BE2C (cell line): ENCODE measurements at regions not wholly inside any gene's neighbourhood (a gene's known extent, or its start where the extent isn't known, plus 50 kb on each side); places are given as distances from the start of the nearest gene placed in this dataset.

Source experiments
- DNase-seq: peaks from one replicate; pipeline ENCODE4 v3.0.0-alpha.2; 2020
- H3K27me3 ChIP-seq: fragments of 250-450 bp; sonication (Bioruptor Pico); 2 replicates; pipeline ENCODE4 v1.5.1; 2020; ENCODE audit warnings: mild to moderate bottlenecking
- H3K36me3 ChIP-seq: fragments of 250-450 bp; sonication (Bioruptor Pico); 2 replicates; pipeline ENCODE4 v1.5.1; 2020; ENCODE audit warnings: mild to moderate bottlenecking
- H3K4me1 ChIP-seq: fragments of 250-450 bp; sonication (Bioruptor Pico); 2 replicates; pipeline ENCODE4 v1.5.1; 2020
- H3K4me3 ChIP-seq: 2 replicates; pipeline ENCODE4 v1.5.1; 2011; ENCODE audit warnings: low read depth, low read length
- H3K9me3 ChIP-seq: fragments of 250-450 bp; sonication (Bioruptor Pico); 2 replicates; pipeline ENCODE4 v1.5.1; 2020
- TF ChIP-seq, protein P1 (sequence below): IDR thresholded peaks from 2 replicates; pipeline ENCODE4 v1.5.1; 2012; ENCODE audit warnings: mild to moderate bottlenecking, low read depth, low read length

DNA sequence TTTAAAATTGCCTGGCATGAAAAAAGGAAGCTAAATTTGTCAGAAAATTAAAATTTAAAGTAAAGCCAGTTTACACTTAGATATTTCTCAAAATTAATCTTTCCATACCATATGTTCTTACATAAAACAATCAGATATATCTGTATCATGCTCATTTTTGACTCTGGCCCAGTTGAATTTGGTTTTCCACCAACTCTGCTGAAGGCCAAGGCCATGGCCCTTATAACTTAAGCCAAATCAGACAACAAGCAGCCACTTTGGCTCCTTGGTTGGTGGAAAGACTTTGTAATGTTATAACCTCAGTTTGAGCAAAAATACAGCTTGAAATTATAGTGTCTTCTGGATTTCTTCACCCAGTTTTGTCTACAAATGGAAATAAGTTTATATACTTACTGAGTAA is 97.3 kb downstream of the CENPW start:
- DNase-seq: no peak
- no peak overlapping the region for H3K4me3 ChIP-seq
- peaks cover 6% of the 10 kb centered on the region for H3K4me1 ChIP-seq
- H3K27me3 ChIP-seq: no peaks in the 10 kb centered on the region
- H3K9me3 ChIP-seq: no peaks in the 10 kb centered on the region; the same call in 1 of the 2 replicates
- no peaks in the 10 kb centered on the region for H3K36me3 ChIP-seq
- TF ChIP-seq, protein P1, sequence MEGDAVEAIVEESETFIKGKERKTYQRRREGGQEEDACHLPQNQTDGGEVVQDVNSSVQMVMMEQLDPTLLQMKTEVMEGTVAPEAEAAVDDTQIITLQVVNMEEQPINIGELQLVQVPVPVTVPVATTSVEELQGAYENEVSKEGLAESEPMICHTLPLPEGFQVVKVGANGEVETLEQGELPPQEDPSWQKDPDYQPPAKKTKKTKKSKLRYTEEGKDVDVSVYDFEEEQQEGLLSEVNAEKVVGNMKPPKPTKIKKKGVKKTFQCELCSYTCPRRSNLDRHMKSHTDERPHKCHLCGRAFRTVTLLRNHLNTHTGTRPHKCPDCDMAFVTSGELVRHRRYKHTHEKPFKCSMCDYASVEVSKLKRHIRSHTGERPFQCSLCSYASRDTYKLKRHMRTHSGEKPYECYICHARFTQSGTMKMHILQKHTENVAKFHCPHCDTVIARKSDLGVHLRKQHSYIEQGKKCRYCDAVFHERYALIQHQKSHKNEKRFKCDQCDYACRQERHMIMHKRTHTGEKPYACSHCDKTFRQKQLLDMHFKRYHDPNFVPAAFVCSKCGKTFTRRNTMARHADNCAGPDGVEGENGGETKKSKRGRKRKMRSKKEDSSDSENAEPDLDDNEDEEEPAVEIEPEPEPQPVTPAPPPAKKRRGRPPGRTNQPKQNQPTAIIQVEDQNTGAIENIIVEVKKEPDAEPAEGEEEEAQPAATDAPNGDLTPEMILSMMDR: no peak

DNA sequence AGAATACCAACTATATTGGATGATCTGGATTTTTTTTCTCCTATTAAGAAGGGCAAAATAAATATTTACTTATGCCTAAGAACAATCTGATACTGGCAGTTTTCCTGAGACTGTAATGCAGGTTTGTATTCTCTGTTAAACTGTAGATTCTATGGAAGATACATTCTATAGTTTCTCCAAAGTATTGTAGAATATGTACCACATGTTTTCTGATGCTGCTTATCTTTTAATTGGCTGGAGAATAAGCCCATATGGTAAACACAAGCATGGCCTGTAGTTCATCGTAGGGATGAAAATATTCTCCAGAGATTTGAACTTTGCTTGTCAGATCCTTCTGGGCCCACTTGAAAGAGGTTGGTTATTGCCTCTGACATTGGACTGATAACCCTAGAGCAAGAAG is 99.1 kb downstream of the CENPW start:
- TF ChIP-seq, protein P1: no peak

DNA sequence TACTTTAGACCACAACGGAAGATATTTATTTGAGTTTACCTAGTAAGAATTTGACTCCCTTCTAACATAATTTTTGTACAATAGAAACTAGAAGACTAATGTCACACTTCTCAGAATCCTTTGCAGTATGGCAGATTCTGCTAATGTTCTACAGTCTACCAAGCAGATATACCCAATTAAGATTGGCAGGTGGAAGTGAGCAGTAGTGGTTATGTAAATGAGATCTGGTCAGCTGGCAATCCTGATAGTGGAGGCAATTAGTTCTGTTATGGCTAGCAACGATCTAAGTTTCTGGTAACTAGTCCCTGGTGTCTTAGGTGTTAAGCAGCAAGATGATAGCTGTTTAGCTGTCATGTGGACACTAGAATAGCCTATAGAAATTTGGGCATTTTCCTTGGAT is 101.0 kb downstream of the CENPW start:
- Histone ChIP-seq H3K4me3 (no peak overlapping the region), H3K36me3 (no peaks in the 10 kb centered on the region), H3K27me3 (no peaks in the 10 kb centered on the region), H3K9me3 (no peaks in the 10 kb centered on the region), H3K4me1 (peaks cover 3% of the 10 kb centered on the region)
- DNase-seq: no peak
- TF ChIP-seq, protein P1: no peak

More for the DNA sequence above, 99.1 kb downstream of the CENPW start:
- Histone ChIP-seq H3K27me3 (no peaks in the 10 kb centered on the region), H3K4me1 (peaks cover 3% of the 10 kb centered on the region), H3K4me3 (no peak overlapping the region), H3K9me3 (no peaks in the 10 kb centered on the region), H3K36me3 (no peaks in the 10 kb centered on the region)
- DNase-seq: peak; percentile 4

DNA sequence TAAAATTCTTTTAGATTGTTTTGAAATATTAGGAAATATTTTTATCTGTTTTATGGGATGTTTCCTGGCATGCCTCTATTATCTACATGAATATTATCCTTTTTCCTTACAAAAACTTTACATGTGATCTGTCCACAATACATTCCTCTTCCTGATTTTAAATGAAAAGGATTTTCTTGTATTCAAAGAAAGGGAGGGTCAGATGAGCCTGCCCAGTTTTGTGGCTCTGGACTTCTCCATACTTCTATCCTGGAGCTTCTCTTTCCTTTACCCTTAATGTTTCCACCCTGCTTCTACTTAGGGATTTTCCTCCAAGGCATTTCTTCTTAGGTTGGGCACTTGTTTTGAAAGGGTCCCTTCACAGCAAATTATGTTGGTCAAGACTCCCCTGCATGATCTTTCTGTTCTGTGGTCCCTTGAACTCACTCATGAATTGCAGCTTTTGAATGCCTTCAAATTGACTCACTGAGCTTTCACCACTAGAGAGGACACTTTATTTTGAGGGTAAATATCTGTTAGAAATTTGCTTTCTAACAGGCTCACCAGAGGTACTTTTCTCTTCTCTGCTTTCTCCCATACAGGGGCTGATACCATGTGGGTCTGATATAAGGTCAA is 104.9 kb downstream of the CENPW start:
- no peaks in the 10 kb centered on the region for H3K36me3 ChIP-seq
- no peaks in the 10 kb centered on the region for H3K9me3 ChIP-seq
- no peak overlapping the region for H3K4me3 ChIP-seq
- no peaks in the 10 kb centered on the region for H3K27me3 ChIP-seq
- TF ChIP-seq, protein P1: no peak
- DNase-seq: no peak
- peaks cover 3% of the 10 kb centered on the region; the same call in 1 of the 2 replicates for H3K4me1 ChIP-seq

DNA sequence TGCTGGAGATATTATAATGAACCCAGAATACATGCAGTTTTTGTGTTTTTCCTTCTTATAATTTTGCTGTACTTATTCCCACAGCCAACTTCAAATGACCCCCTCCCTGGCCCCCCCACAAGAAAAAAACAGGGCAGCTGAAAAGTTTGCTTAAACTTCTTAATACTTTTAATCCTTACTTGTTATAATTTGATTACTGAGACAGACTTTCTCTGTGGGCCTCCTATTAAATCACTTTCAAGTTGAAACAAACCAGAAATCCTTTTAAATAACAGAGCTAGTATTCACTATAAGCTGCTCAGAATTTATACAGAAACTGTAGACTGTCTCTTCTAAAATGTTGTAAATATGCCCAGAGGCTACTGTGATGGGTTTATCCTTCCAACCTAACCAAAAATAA is 106.3 kb downstream of the CENPW start:
- Histone ChIP-seq H3K27me3 (no peaks in the 10 kb centered on the region), H3K36me3 (no peaks in the 10 kb centered on the region), H3K9me3 (no peaks in the 10 kb centered on the region), H3K4me3 (no peak overlapping the region), H3K4me1 (peaks cover 3% of the 10 kb centered on the region; the same call in 1 of the 2 replicates)
- TF ChIP-seq, protein P1: no peak
- no peak for DNase-seq

DNA sequence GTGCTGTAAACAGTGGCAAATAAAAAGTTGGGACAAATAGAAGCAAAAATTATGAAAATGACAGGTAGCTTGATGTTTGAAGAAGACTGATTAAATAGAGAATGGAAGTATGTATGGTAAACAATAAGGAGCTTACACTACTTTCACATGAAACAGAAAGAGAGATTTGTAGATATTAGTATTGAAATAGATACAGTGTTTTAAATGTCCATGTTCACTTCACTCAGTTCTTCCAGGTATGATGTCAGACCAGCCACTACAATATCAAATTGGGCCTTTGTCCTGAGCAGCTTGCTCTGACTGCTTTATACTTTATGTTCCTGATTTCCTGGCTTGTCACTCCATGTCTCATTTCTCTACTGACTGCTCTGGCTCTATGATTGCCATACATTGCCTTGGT is 107.5 kb downstream of the CENPW start:
- no peak for DNase-seq
- no peak overlapping the region for H3K4me3 ChIP-seq
- TF ChIP-seq, protein P1: no peak

More for the DNA sequence above, 107.5 kb downstream of the CENPW start:
- H3K9me3 ChIP-seq: no peaks in the 10 kb centered on the region
- H3K4me1 ChIP-seq: peaks cover 3% of the 10 kb centered on the region; the same call in 1 of the 2 replicates
- H3K27me3 ChIP-seq: no peaks in the 10 kb centered on the region
- H3K36me3 ChIP-seq: no peaks in the 10 kb centered on the region
